Colonic mucosa (tissue), 4 donors: ENCODE measurements at regions not wholly inside any gene's neighbourhood (a gene's known extent, or its start where the extent isn't known, plus 50 kb on each side); places are given as distances from the start of the nearest gene placed in this dataset.
"Not testable (repeated sequence)": the region's sequence is repeated elsewhere in the genome, so short reads cannot be mapped to it uniquely, and the experiment has no call there.

Source experiments
- DNase-seq: peaks from one replicate; pipeline ENCODE4 v3.0.0-alpha.2; 2020
- H3K27ac ChIP-seq: fragments of 200-600 bp; one replicate; pipeline ENCODE4 v1.8.0; 2021
- H3K27me3 ChIP-seq: fragments of 200-600 bp; one replicate; pipeline ENCODE4 v1.8.0; 2021
- H3K36me3 ChIP-seq: fragments of 200-600 bp; one replicate; pipeline ENCODE4 v1.8.0; 2021
- H3K4me1 ChIP-seq: fragments of 200-600 bp; one replicate; pipeline ENCODE4 v1.8.0; 2021; ENCODE audit warnings: mild to moderate bottlenecking
- H3K4me3 ChIP-seq: fragments of 200-600 bp; one replicate; pipeline ENCODE4 v1.8.0; 2021
- H3K9ac ChIP-seq, 2 donors: one replicate each; pipeline ENCODE4 v1.7.0; 2013; ENCODE audit warnings: control low read depth in 2 of 2, low read depth in 2 of 2, low read length in 2 of 2
- H3K9me3 ChIP-seq: fragments of 200-600 bp; one replicate; pipeline ENCODE4 v1.8.0; 2021
- intact Hi-C: fragments of 100-400 bp; cut with DNase I; formaldehyde crosslinking; loops from one replicate; pipeline ENCODE4 v1.14.1; 2022
- TF ChIP-seq, protein P1 (sequence below): fragments of 200-600 bp; IDR thresholded peaks from one replicate; pipeline ENCODE4 v1.8.0; 2022; ENCODE audit warnings: antibody characterized with exemption, mild to moderate bottlenecking
- donor health status: healthy.
- donor health status: DM: no; HTN: no; CAD: no.
- donor health status: DM: no; HTN: no; CAD: no.

DNA sequence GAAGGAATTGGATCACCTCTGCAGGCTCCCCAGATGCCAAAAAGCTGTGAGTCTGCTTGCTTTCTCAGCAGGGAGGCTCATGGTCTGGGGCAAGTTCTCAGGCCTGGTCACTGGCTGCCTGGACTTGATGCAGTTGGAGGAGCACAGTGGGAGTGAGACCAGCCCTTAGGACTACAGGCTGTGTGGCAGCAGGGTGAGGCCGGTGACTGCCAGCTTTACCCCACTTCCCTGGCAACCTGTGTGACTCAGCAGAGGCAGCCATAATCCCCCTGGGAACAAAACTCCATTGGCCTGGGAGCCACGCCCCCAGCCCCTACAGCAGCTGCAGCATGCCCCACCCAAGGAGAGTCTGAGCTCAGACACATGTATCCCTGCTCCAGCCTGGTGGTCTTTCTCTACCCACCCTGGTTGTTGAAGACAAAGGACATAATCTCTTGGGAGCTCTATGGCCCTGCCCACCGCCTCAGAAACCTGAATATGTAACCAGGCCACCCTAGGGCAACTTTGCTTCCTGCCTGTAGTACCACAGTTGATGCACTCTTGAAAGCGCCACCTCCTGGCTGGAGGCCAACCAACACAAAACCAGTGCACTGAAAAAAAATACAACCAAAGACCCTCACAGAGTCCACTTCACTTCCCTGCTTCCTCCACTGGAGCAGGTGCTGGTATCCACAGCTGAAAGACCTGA, 106.8 kb upstream of the SPATS2L start:
- no peaks in the 10 kb centered on the region for H3K36me3 ChIP-seq
- DNase-seq: no peak
- intact Hi-C loops: no loop called here
- no peak overlapping the region for H3K27ac ChIP-seq
- no peaks in the 10 kb centered on the region for H3K27me3 ChIP-seq
- H3K4me3 ChIP-seq: no peak overlapping the region
- H3K4me1 ChIP-seq: no peaks in the 10 kb centered on the region
- H3K9me3 ChIP-seq: no peaks in the 10 kb centered on the region
- TF ChIP-seq, protein P1, sequence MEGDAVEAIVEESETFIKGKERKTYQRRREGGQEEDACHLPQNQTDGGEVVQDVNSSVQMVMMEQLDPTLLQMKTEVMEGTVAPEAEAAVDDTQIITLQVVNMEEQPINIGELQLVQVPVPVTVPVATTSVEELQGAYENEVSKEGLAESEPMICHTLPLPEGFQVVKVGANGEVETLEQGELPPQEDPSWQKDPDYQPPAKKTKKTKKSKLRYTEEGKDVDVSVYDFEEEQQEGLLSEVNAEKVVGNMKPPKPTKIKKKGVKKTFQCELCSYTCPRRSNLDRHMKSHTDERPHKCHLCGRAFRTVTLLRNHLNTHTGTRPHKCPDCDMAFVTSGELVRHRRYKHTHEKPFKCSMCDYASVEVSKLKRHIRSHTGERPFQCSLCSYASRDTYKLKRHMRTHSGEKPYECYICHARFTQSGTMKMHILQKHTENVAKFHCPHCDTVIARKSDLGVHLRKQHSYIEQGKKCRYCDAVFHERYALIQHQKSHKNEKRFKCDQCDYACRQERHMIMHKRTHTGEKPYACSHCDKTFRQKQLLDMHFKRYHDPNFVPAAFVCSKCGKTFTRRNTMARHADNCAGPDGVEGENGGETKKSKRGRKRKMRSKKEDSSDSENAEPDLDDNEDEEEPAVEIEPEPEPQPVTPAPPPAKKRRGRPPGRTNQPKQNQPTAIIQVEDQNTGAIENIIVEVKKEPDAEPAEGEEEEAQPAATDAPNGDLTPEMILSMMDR: no peak
- H3K9ac ChIP-seq: no peak overlapping the region

GRCh38 chr2:200201839-200202238, 104.7 kb upstream of the SPATS2L start:
- H3K27ac ChIP-seq, H3K9ac ChIP-seq, H3K9me3 ChIP-seq, H3K4me3 ChIP-seq, H3K4me1 ChIP-seq, H3K27me3 ChIP-seq, intact Hi-C loops, DNase-seq, H3K36me3 ChIP-seq: not testable (repeated sequence)

DNA sequence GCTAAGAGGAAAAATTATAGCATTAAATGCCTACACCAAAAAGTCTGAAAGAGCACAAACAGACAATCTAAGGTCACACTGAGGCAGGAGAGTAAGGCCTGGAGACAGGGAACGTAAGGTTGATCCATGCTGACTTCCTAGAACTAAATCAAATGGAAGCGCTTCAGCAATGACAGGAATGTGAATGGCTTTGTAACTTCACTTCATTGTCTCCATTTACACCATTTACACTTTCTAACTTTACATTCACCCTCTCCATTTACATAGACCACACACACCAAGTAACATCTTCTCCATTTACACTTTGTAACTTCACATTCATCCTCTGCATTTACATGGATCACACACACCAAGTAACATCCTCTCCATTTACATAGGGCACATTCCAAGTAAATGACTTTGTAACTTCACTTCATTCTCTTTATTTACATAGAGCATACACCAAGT, 103.1 kb upstream of the SPATS2L start:
- TF ChIP-seq, protein P1: no peak
- Histone ChIP-seq H3K9me3 (no peaks in the 10 kb centered on the region), H3K27ac (no peak overlapping the region), H3K36me3 (no peaks in the 10 kb centered on the region), H3K4me3 (no peak overlapping the region), H3K4me1 (no peaks in the 10 kb centered on the region), H3K9ac (no peak overlapping the region), H3K27me3 (no peaks in the 10 kb centered on the region)
- no peak for DNase-seq
- intact Hi-C loops: no loop called here

GRCh38 chr2:200208041-200208440, 98.5 kb upstream of the SPATS2L start:
- no peaks in the 10 kb centered on the region for H3K27me3 ChIP-seq
- intact Hi-C loops: no loop called here

DNA sequence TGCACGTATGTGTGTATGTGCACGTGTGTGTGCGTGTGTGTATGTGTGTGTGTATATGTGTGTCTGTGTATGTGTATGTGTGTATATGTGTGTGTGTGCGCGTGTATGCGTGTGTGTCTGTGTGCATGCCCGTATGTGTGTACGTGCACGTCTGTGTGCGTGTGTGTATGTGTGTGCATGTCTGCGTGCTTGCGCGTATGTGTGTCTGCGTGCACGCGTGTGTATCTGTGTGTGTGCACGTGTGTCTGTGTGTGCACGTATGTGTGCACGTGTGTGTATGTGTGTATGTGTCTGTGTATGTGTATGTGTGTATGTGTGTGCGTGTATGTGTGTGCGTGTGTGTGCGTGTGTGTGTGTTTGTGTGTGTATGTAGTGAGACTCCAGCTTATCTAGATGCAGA, 97.5 kb upstream of the SPATS2L start:
- Histone ChIP-seq H3K27ac (no peak overlapping the region), H3K4me1 (no peaks in the 10 kb centered on the region), H3K9ac (no peak overlapping the region), H3K36me3 (no peaks in the 10 kb centered on the region), H3K4me3 (no peak overlapping the region), H3K27me3 (no peaks in the 10 kb centered on the region), H3K9me3 (no peaks in the 10 kb centered on the region)
- intact Hi-C loops: no loop called here
- no peak for DNase-seq
- TF ChIP-seq, protein P1: no peak

More at GRCh38 chr2:200208041-200208440, 98.5 kb upstream of the SPATS2L start:
- TF ChIP-seq, protein P1: no peak
- Histone ChIP-seq H3K9ac (no peak overlapping the region), H3K36me3 (no peaks in the 10 kb centered on the region), H3K4me3 (no peak overlapping the region), H3K4me1 (no peaks in the 10 kb centered on the region), H3K9me3 (no peaks in the 10 kb centered on the region), H3K27ac (no peak overlapping the region)
- no peak for DNase-seq

- H3K4me1 ChIP-seq: no peaks in the 10 kb centered on the region
- TF ChIP-seq, protein P1: no peak
- H3K27me3 ChIP-seq: no peaks in the 10 kb centered on the region
- DNase-seq: no peak
- no peak overlapping the region for H3K27ac ChIP-seq
- no peaks in the 10 kb centered on the region for H3K9me3 ChIP-seq
- no peak overlapping the region for H3K9ac ChIP-seq
- intact Hi-C loops: no loop called here
- H3K36me3 ChIP-seq: no peaks in the 10 kb centered on the region
- no peak overlapping the region for H3K4me3 ChIP-seq
These were observed 94.8 kb upstream of the SPATS2L start for GRCh38 chr2:200211643-200212042.
